Activated CD4-positive, alpha-beta T cell treated with anti-CD3 and anti-CD28 coated beads, Interleukin-2, amount 50 U/mL, for 1 hour (primary cell): ENCODE measurements at regions not wholly inside any gene's neighbourhood (a gene's known extent, or its start where the extent isn't known, plus 50 kb on each side); places are given as distances from the start of the nearest gene placed in this dataset.

Experiments used
- DNase-seq: peaks from one replicate; pipeline ENCODE4 v3.0.0-alpha.2; 2020

GRCh38 chr4:36737691-36738090 lies 456.3 kb downstream of the DTHD1 start:
- DNase-seq = no peak

GRCh38 chr4:36740796-36741310 lies 459.4 kb downstream of the DTHD1 start:
- no peak for DNase-seq

- no peak for DNase-seq
These were observed 466.1 kb downstream of the DTHD1 start for GRCh38 chr4:36747277-36748129.

- DNase-seq = no peak
These were observed 471.6 kb downstream of the DTHD1 start for GRCh38 chr4:36753048-36753447.

GRCh38 chr4:36757580-36758311 lies 476.3 kb downstream of the DTHD1 start:
- no peak for DNase-seq

- DNase-seq = no peak
These were observed 477.1 kb downstream of the DTHD1 start for GRCh38 chr4:36758312-36759178.

- no peak for DNase-seq
These were observed 480.2 kb downstream of the DTHD1 start for GRCh38 chr4:36761607-36762006.

- DNase-seq = no peak
These were observed 480.7 kb upstream of the NWD2 start for GRCh38 chr4:36763814-36764213.

GRCh38 chr4:36767596-36767995 lies 476.9 kb upstream of the NWD2 start:
- DNase-seq = no peak

GRCh38 chr4:36771411-36772153 lies 473.0 kb upstream of the NWD2 start:
- no peak for DNase-seq

- DNase-seq = no peak
These were observed 472.4 kb upstream of the NWD2 start for GRCh38 chr4:36772154-36772516.

GRCh38 chr4:36773467-36773866 lies 471.1 kb upstream of the NWD2 start:
- DNase-seq = no peak

GRCh38 chr4:36775544-36775943 lies 469.0 kb upstream of the NWD2 start:
- no peak for DNase-seq

GRCh38 chr4:36779601-36780000 lies 464.9 kb upstream of the NWD2 start:
- no peak for DNase-seq

GRCh38 chr4:36785973-36786372 lies 458.6 kb upstream of the NWD2 start:
- DNase-seq = no peak

- no peak for DNase-seq
These were observed 458.0 kb upstream of the NWD2 start for GRCh38 chr4:36786519-36786918.

- DNase-seq = no peak
These were observed 449.8 kb upstream of the NWD2 start for GRCh38 chr4:36794716-36795115.

GRCh38 chr4:36812149-36812548 lies 432.4 kb upstream of the NWD2 start:
- no peak for DNase-seq

- DNase-seq = no peak
These were observed 429.0 kb upstream of the NWD2 start for GRCh38 chr4:36815536-36815935.

GRCh38 chr4:36823199-36823967 lies 421.2 kb upstream of the NWD2 start:
- DNase-seq = no peak

GRCh38 chr4:36824682-36825081 lies 419.9 kb upstream of the NWD2 start:
- no peak for DNase-seq

- DNase-seq = no peak
These were observed 409.3 kb upstream of the NWD2 start for GRCh38 chr4:36835246-36835645.
